OCI-LY1 (cell line): ENCODE measurements at regions not wholly inside any gene's neighbourhood (a gene's known extent, or its start where the extent isn't known, plus 50 kb on each side); places are given as distances from the start of the nearest gene placed in this dataset.

Experiments used
- H2AFZ ChIP-seq: fragments of 200-600 bp; sonication (generic), shearing (Covaris generic); 2 replicates; pipeline ENCODE4 v1.6.0; 2014; ENCODE audit warnings: antibody characterized with exemption, mild to moderate bottlenecking, low read length
- H3F3A ChIP-seq: fragments of 200-600 bp; sonication (generic), shearing (Covaris generic); 2 replicates; pipeline ENCODE4 v1.6.0; 2014; ENCODE audit warnings: mild to moderate bottlenecking, antibody characterized with exemption, low read length, moderate library complexity; ENCODE audit not compliant: insufficient read depth
- H3K27ac ChIP-seq: fragments of 200-600 bp; sonication (generic); 2 replicates; pipeline ENCODE4 v1.5.1; 2014; ENCODE audit warnings: low read length, mixed run types, mild to moderate bottlenecking, low read depth; ENCODE audit not compliant: poor library complexity, severe bottlenecking
- H3K27me3 ChIP-seq: fragments of 200-600 bp; sonication (generic); 2 replicates; pipeline ENCODE4 v1.6.0; 2014; ENCODE audit warnings: antibody characterized with exemption, mild to moderate bottlenecking, low read length, moderate library complexity; ENCODE audit not compliant: insufficient read depth
- H3K36me3 ChIP-seq: fragments of 200-600 bp; sonication (generic); 2 replicates; pipeline ENCODE4 v1.6.1; 2014; ENCODE audit warnings: mild to moderate bottlenecking, antibody characterized with exemption, low read length, moderate library complexity, mixed read lengths; ENCODE audit not compliant: insufficient read depth
- H3K4me1 ChIP-seq: fragments of 200-600 bp; sonication (generic); 2 replicates; pipeline ENCODE4 v1.5.1; 2014; ENCODE audit warnings: mild to moderate bottlenecking, low read length, moderate library complexity; ENCODE audit not compliant: insufficient read depth, severe bottlenecking
- H3K4me2 ChIP-seq: fragments of 200-600 bp; sonication (generic), shearing (Covaris generic); 2 replicates; pipeline ENCODE4 v1.6.1; 2014; ENCODE audit warnings: low read length
- H3K4me3 ChIP-seq: fragments of 200-600 bp; sonication (generic); 2 replicates; pipeline ENCODE4 v1.5.1; 2014; ENCODE audit warnings: low read length, low read depth, mild to moderate bottlenecking, mixed read lengths; ENCODE audit not compliant: poor library complexity, severe bottlenecking
- H3K79me2 ChIP-seq: fragments of 200-600 bp; shearing (Covaris generic); 2 replicates; pipeline ENCODE4 v1.6.1; 2016; ENCODE audit warnings: mixed run types, low read length, mixed read lengths; ENCODE audit not compliant: insufficient read depth
- H3K9ac ChIP-seq: fragments of 200-600 bp; sonication (generic), shearing (Covaris generic); 2 replicates; pipeline ENCODE4 v1.6.1; 2014; ENCODE audit warnings: mild to moderate bottlenecking, low read length, mixed read lengths
- H3K9me2 ChIP-seq: fragments of 200-600 bp; sonication (generic), shearing (Covaris generic); 2 replicates; pipeline ENCODE4 v1.6.1; 2014; ENCODE audit warnings: low read depth, mild to moderate bottlenecking, low read length, mixed read lengths
- H3K9me3 ChIP-seq: fragments of 200-600 bp; shearing (Covaris generic); 2 replicates; pipeline ENCODE4 v1.6.1; 2014; ENCODE audit warnings: low read length, mixed read lengths
- H4K20me1 ChIP-seq: fragments of 200-600 bp; sonication (generic), shearing (Covaris generic); 2 replicates; pipeline ENCODE4 v1.6.0; 2016; ENCODE audit warnings: mild to moderate bottlenecking, low read length; ENCODE audit not compliant: insufficient read depth
- EZH2 ChIP-seq: fragments of 200-600 bp; sonication (generic), shearing (Covaris generic); IDR thresholded peaks from 2 replicates; pipeline ENCODE4 v1.8.0; 2017; ENCODE audit warnings: borderline replicate concordance, mixed run types, mild to moderate bottlenecking, antibody characterized with exemption, low read length, moderate library complexity, mixed read lengths
- TF ChIP-seq, protein P1 (sequence below): fragments of 200-600 bp; sonication (generic), shearing (Covaris generic); IDR thresholded peaks from 2 replicates; pipeline ENCODE4 v1.5.1; 2017; ENCODE audit warnings: mild to moderate bottlenecking, antibody characterized with exemption, low read length, moderate library complexity, mixed read lengths

DNA sequence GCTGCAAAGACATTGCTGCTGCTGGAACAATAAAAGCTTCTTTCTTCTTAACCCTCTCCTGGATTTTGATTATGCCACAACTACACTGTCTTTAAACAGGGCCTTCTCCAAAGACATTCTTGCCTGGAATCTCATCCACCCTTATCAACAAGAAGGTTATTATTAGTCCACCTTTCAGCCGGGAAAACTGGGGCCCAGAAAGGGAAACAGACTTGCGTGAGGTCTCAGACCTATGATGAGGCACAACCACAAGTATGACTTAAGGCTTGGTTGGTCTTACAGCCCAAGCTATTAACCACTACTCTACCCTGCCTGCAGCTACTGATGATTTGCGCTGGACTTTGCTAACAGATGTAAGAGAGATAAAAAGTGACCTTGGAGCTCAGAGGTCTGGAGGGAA, 62.8 kb upstream of the CTNNBL1 start:
- no peak overlapping the region for H3K27ac ChIP-seq
- no peaks in the 10 kb centered on the region for H4K20me1 ChIP-seq
- no peaks in the 10 kb centered on the region for H3F3A ChIP-seq
- no peaks in the 10 kb centered on the region for H3K4me1 ChIP-seq
- no peaks in the 10 kb centered on the region for H3K9me2 ChIP-seq
- H3K9ac ChIP-seq, result no peak overlapping the region
- H3K79me2 ChIP-seq, result no peaks in the 10 kb centered on the region
- TF ChIP-seq, protein P1, sequence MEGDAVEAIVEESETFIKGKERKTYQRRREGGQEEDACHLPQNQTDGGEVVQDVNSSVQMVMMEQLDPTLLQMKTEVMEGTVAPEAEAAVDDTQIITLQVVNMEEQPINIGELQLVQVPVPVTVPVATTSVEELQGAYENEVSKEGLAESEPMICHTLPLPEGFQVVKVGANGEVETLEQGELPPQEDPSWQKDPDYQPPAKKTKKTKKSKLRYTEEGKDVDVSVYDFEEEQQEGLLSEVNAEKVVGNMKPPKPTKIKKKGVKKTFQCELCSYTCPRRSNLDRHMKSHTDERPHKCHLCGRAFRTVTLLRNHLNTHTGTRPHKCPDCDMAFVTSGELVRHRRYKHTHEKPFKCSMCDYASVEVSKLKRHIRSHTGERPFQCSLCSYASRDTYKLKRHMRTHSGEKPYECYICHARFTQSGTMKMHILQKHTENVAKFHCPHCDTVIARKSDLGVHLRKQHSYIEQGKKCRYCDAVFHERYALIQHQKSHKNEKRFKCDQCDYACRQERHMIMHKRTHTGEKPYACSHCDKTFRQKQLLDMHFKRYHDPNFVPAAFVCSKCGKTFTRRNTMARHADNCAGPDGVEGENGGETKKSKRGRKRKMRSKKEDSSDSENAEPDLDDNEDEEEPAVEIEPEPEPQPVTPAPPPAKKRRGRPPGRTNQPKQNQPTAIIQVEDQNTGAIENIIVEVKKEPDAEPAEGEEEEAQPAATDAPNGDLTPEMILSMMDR, result no peak
- no peak for TF ChIP-seq EZH2
- no peaks in the 10 kb centered on the region for H3K36me3 ChIP-seq
- no peak overlapping the region for H2AFZ ChIP-seq
- no peaks in the 10 kb centered on the region for H3K9me3 ChIP-seq
- no peak overlapping the region for H3K4me3 ChIP-seq
- H3K27me3 ChIP-seq, result no peaks in the 10 kb centered on the region
- H3K4me2 ChIP-seq, result no peak overlapping the region

DNA sequence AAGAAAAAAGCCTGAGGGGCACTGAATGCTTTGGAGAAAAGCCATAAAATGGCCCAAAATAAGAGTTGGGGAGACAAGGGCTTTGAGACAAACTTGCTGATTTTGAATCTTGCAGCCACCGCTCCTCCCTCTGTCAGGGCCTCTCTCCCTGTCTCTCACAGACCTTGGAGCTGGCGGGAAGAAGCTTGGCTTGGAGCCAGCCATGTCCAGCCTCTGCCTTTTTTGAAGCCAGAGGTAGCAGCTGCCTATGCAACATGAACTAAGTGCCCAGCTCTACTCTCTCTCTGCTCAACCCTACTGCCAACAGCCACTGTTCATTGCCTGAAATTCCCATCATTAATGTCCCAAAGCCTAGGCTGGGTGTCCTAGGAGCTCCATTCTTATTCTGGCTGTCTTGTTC, 63.7 kb upstream of the CTNNBL1 start:
- H3K27me3 ChIP-seq, result no peaks in the 10 kb centered on the region
- H3K4me3 ChIP-seq, result no peak overlapping the region
- no peak overlapping the region for H3K27ac ChIP-seq
- no peak overlapping the region for H3K4me2 ChIP-seq
- H3K9me3 ChIP-seq, result no peaks in the 10 kb centered on the region
- H3K9me2 ChIP-seq, result no peaks in the 10 kb centered on the region
- no peaks in the 10 kb centered on the region for H3K79me2 ChIP-seq
- no peaks in the 10 kb centered on the region for H3K36me3 ChIP-seq
- no peaks in the 10 kb centered on the region for H4K20me1 ChIP-seq
- H3F3A ChIP-seq, result no peaks in the 10 kb centered on the region
- no peaks in the 10 kb centered on the region for H3K4me1 ChIP-seq
- no peak overlapping the region for H3K9ac ChIP-seq
- H2AFZ ChIP-seq, result no peak overlapping the region
- no peak for TF ChIP-seq EZH2
- TF ChIP-seq, protein P1, result no peak

DNA sequence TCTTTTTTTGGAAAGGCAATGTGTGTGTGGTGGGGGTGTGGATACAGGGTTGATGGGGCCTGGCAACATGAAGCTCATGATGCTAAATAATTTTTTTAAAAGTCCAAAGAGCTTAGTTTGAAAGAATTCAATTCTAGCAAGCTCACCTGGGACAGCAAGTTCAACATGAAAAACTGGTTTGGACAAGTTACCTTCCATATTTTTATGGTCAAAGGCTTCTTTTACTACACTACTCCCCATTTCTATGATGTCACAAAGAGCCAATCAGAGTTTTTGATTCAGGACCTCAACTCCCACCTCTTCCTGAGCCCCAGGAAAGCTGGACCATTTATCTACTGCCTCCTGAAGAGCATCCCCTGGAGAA, 66.1 kb upstream of the CTNNBL1 start:
- H3K79me2 ChIP-seq, result no peaks in the 10 kb centered on the region

More for the DNA sequence above, 66.1 kb upstream of the CTNNBL1 start:
- H4K20me1 ChIP-seq, result no peaks in the 10 kb centered on the region
- H3K27ac ChIP-seq, result no peak overlapping the region
- H3K9me2 ChIP-seq, result no peaks in the 10 kb centered on the region
- no peaks in the 10 kb centered on the region for H3K9me3 ChIP-seq
- no peak overlapping the region for H3K4me3 ChIP-seq
- H3K4me1 ChIP-seq, result no peaks in the 10 kb centered on the region
- H3K27me3 ChIP-seq, result no peaks in the 10 kb centered on the region
- H3K36me3 ChIP-seq, result no peaks in the 10 kb centered on the region
- H2AFZ ChIP-seq, result no peak overlapping the region
- TF ChIP-seq, protein P1, result no peak
- TF ChIP-seq EZH2, result no peak
- H3F3A ChIP-seq, result no peaks in the 10 kb centered on the region
- H3K4me2 ChIP-seq, result no peak overlapping the region
- no peak overlapping the region for H3K9ac ChIP-seq
